Spleen (tissue), 7 donors: ENCODE measurements at regions not wholly inside any gene's neighbourhood (a gene's known extent, or its start where the extent isn't known, plus 50 kb on each side); places are given as distances from the start of the nearest gene placed in this dataset.

Experiments used
- POLR2A ChIP-seq, 3 donors: fragments of 450-650 bp; IDR thresholded peaks; one replicate each; pipeline ENCODE4 v1.5.1; 2017; ENCODE audit warnings: antibody characterized with exemption in 3 of 3, mild to moderate bottlenecking in 1 of 3
- POLR2AphosphoS5 ChIP-seq, 3 donors: sonication (generic); formaldehyde crosslinking; IDR thresholded peaks; one replicate each; pipeline ENCODE4 v1.5.1; 2017; ENCODE audit warnings: antibody characterized with exemption in 3 of 3
- TF ChIP-seq, protein P1 (sequence below), 11 experiments: fragments of 200-600 bp in 7 of 11; fragments of 450-650 bp in 4 of 11; sonication (generic) in 4 of 11; IDR thresholded peaks in 8 of 11; conservative IDR thresholded peaks in 3 of 11; 1 replicate in 7 of 11; 2 replicates in 4 of 11; pipeline versions ENCODE4 v1.4.0 to v1.8.0; 2016 to 2021; ENCODE audit warnings: antibody characterized with exemption in 11 of 11, inconsistent platforms in 4 of 11, mild to moderate bottlenecking in 1 of 11
- donor health status: DM: no; HTN: no; CAD: no; lungs with moderate emphysema.
- donor health status: DM: no; HTN: no; CAD: no.
- donor health status: DM: no; HTN: no; CAD: no.

DNA sequence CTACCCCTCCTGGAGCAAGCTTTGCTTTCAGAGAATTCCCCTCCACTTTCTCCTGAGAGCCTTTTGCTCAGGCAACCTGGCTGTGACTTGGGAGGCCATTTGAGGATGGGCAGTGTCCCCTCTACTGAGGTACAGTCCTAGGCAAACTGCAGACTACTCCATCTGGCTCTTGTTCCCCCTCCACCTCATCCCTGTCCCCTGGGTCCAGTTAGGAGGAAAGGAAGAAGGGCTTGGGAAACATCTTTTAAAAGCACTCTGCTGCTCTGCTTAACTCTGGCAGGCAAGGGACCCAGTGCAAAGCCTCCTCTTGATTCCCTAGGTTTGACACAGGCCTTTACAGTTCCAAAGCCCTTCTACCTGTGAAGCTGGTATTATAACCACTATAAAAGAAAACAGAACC is 108.2 kb downstream of the NAV1 start:
- TF ChIP-seq, protein P1, sequence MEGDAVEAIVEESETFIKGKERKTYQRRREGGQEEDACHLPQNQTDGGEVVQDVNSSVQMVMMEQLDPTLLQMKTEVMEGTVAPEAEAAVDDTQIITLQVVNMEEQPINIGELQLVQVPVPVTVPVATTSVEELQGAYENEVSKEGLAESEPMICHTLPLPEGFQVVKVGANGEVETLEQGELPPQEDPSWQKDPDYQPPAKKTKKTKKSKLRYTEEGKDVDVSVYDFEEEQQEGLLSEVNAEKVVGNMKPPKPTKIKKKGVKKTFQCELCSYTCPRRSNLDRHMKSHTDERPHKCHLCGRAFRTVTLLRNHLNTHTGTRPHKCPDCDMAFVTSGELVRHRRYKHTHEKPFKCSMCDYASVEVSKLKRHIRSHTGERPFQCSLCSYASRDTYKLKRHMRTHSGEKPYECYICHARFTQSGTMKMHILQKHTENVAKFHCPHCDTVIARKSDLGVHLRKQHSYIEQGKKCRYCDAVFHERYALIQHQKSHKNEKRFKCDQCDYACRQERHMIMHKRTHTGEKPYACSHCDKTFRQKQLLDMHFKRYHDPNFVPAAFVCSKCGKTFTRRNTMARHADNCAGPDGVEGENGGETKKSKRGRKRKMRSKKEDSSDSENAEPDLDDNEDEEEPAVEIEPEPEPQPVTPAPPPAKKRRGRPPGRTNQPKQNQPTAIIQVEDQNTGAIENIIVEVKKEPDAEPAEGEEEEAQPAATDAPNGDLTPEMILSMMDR (IDR thresholded peaks at IDR 0.05 in 8 of 11, conservative IDR thresholded peaks at IDR 0.05 in 3 of 11) = no peak
- TF ChIP-seq POLR2A (IDR thresholded peaks at IDR 0.05) (no peak), POLR2AphosphoS5 (IDR thresholded peaks at IDR 0.05) (no peak)
